Lower lobe of right lung (tissue), 2 donors: ENCODE measurements at regions not wholly inside any gene's neighbourhood (a gene's known extent, or its start where the extent isn't known, plus 50 kb on each side); places are given as distances from the start of the nearest gene placed in this dataset.

Experiments used
- ATAC-seq, 2 donors: fragments of 200-7000 bp; cut with Tn5 transposase; one replicate each; pipeline ENCODE4 v1.9.1; 2020 to 2022; ENCODE audit warnings: mild to moderate bottlenecking in 2 of 2, moderate library complexity in 2 of 2
- DNase-seq: peaks from one replicate; pipeline ENCODE4 v3.0.0-alpha.2; 2020
- H3K27ac ChIP-seq: fragments of 200-600 bp; one replicate; pipeline ENCODE4 v1.8.0; 2022
- H3K27me3 ChIP-seq: fragments of 200-600 bp; one replicate; pipeline ENCODE4 v1.8.0; 2022; ENCODE audit warnings: low read depth
- H3K36me3 ChIP-seq: fragments of 200-600 bp; one replicate; pipeline ENCODE4 v1.8.0; 2022; ENCODE audit warnings: mild to moderate bottlenecking
- H3K4me1 ChIP-seq: fragments of 200-600 bp; one replicate; pipeline ENCODE4 v1.8.0; 2022
- H3K4me3 ChIP-seq: fragments of 200-600 bp; one replicate; pipeline ENCODE4 v1.8.0; 2022; ENCODE audit warnings: mild to moderate bottlenecking
- H3K9me3 ChIP-seq: fragments of 200-600 bp; one replicate; pipeline ENCODE4 v1.8.0; 2022
- intact Hi-C: fragments of 100-400 bp; cut with DNase I; formaldehyde crosslinking; loops from one replicate; pipeline ENCODE4 v1.11.0; 2022
- TF ChIP-seq, protein P1 (sequence below): fragments of 200-600 bp; IDR thresholded peaks from one replicate; pipeline ENCODE4 v1.8.0; 2022; ENCODE audit warnings: antibody characterized with exemption, mild to moderate bottlenecking
- donor health status: DM: no; HTN: yes; CAD: no; lungs with severe emphysema.

DNA sequence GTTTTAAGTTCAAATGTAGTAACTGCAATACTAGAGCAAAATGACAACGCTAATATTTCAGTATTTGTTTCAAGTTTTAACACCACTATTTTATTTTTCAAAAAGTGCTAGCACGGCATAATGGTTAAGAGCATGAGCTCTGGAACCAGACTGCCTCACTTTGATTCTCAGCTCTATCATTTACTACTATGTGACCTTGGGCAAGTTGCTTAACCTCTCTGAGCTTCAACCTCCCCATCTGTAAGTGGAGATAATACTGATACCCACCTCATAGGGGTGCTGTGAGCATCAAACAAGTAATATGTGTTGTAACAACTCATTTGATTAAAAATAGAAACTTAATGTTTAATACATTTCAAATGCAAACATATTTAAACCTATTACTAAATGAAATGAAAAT, 115.4 kb upstream of the NPHP3 start:
- DNase-seq (no peak), ATAC-seq (no peak)
- Histone ChIP-seq H3K27me3 (no peaks in the 10 kb centered on the region), H3K27ac (no peak overlapping the region), H3K9me3 (no peaks in the 10 kb centered on the region), H3K4me3 (no peak overlapping the region), H3K36me3 (no peaks in the 10 kb centered on the region), H3K4me1 (no peaks in the 10 kb centered on the region)
- TF ChIP-seq, protein P1, sequence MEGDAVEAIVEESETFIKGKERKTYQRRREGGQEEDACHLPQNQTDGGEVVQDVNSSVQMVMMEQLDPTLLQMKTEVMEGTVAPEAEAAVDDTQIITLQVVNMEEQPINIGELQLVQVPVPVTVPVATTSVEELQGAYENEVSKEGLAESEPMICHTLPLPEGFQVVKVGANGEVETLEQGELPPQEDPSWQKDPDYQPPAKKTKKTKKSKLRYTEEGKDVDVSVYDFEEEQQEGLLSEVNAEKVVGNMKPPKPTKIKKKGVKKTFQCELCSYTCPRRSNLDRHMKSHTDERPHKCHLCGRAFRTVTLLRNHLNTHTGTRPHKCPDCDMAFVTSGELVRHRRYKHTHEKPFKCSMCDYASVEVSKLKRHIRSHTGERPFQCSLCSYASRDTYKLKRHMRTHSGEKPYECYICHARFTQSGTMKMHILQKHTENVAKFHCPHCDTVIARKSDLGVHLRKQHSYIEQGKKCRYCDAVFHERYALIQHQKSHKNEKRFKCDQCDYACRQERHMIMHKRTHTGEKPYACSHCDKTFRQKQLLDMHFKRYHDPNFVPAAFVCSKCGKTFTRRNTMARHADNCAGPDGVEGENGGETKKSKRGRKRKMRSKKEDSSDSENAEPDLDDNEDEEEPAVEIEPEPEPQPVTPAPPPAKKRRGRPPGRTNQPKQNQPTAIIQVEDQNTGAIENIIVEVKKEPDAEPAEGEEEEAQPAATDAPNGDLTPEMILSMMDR: no peak
- intact Hi-C loops: no loop called here

DNA sequence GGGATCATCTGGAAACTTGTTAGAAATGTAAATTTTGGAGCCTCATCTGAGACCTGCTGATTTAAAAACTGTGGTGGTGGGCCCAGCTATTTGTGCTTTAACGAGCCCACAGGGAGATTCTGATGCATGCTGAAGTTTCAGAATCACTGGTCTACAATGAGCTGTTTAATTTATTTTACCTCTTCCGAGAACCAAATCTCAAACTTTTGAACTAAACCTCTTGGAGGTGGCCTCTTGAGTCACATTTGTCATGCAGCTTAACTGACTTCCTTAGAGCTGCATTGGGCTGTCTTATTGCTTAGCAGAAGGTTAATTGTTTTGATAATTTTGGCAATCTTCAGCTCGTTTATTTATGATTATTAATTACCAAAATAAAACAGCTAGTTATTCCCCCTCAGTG, 112.1 kb upstream of the NPHP3 start:
- no peaks in the 10 kb centered on the region for H3K27me3 ChIP-seq
- TF ChIP-seq, protein P1: no peak
- no peak for ATAC-seq
- intact Hi-C loops: no loop called here
- H3K36me3 ChIP-seq: no peaks in the 10 kb centered on the region
- H3K9me3 ChIP-seq: no peaks in the 10 kb centered on the region
- H3K4me1 ChIP-seq: no peaks in the 10 kb centered on the region
- no peak overlapping the region for H3K4me3 ChIP-seq
- DNase-seq: no peak
- no peak overlapping the region for H3K27ac ChIP-seq

DNA sequence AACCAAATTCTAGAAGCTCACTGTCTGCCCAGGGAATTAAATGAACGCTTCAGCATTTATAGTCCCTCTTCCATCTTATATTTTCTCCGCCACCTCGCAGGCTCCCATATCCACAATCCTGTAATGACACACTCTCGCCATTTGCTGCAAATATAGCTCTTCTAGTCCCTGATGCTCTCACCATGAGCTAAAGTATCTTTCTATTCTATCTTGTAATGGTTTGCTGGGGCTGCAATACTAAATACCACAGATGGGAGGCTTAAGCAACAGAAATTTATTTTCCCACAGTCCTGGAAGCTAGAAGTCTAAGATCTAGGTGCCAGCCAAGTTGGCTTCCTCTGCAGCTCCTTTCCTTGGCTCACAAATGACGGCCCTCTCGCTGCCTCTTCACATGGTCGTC, 106.9 kb upstream of the NPHP3 start:
- DNase-seq (no peak), ATAC-seq (no peak)
- TF ChIP-seq, protein P1: no peak
- H3K4me1 ChIP-seq: no peaks in the 10 kb centered on the region
- no peaks in the 10 kb centered on the region for H3K36me3 ChIP-seq
- no peak overlapping the region for H3K4me3 ChIP-seq
- intact Hi-C loops: no loop called here
- H3K27me3 ChIP-seq: no peaks in the 10 kb centered on the region
- no peak overlapping the region for H3K27ac ChIP-seq
- H3K9me3 ChIP-seq: no peaks in the 10 kb centered on the region

DNA sequence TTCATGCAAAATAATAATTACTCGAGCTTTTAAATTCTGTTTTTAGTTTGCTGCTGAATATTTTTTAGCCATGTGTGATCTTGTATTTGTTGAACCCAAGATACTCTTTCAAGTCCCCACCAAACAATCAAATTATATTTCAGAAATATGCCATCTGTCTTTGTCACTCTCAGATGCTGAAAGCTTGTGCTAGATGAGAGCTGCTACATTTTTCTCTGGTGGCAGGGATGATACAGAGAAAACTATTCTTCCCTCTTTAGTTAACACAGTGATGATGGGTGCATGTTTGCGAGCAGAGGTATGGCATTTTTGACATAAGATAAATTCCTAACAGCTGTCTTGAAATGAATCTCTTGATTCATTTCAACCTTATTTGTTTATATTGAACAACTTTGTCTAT, 100.6 kb upstream of the NPHP3 start:
- Histone ChIP-seq H3K27ac (no peak overlapping the region), H3K4me1 (no peaks in the 10 kb centered on the region), H3K9me3 (no peaks in the 10 kb centered on the region), H3K36me3 (no peaks in the 10 kb centered on the region), H3K4me3 (no peak overlapping the region), H3K27me3 (no peaks in the 10 kb centered on the region)
- TF ChIP-seq, protein P1: no peak
- no peak for ATAC-seq
- DNase-seq: no peak
- intact Hi-C loops: no loop called here

DNA sequence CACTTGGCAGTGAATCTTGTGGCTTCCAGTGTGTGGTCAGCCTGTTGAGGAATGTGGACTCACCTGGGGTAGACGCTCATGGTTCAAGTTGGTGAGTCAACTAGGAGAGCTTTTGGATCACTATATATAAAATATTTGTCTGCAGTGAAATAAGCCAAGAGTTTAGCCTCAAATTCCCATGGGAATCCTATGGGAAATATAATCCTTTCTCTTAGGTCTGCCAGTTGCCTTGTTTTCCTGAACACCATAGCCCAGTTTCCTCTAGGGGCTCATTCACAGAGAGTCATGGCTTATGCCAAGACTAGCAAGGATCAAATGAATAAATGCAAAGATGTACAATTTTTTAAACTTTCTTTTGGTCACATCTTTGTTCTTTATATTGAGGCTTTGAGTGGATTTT, 100.1 kb upstream of the NPHP3 start:
- Histone ChIP-seq H3K27ac (no peak overlapping the region), H3K36me3 (no peaks in the 10 kb centered on the region), H3K4me3 (no peak overlapping the region), H3K9me3 (no peaks in the 10 kb centered on the region), H3K4me1 (no peaks in the 10 kb centered on the region), H3K27me3 (no peaks in the 10 kb centered on the region)
- TF ChIP-seq, protein P1: no peak
- no peak for ATAC-seq
- DNase-seq: no peak
- intact Hi-C loops: no loop called here

DNA sequence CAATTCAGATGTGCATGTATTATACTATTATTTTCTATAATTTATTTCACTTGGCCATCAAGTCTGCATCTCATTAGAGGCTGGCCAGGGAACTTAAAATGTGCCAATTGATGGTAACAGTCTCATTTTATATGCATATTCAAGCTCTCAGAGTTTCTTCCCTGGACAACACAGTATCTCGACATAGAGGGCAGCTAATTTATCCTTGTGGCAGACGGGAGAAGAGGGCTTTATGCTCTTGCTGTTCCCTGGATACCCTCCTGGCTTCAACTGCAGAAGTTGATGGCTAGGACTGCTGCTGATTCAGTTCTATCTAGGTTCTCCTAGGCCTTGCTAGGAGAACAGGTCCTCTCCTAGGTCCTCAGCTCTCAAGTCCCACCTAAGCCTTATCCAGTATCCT, 99.1 kb upstream of the NPHP3 start:
- H3K36me3 ChIP-seq: no peaks in the 10 kb centered on the region
- no peaks in the 10 kb centered on the region for H3K27me3 ChIP-seq
- H3K9me3 ChIP-seq: no peaks in the 10 kb centered on the region
- TF ChIP-seq, protein P1: no peak
- no peak overlapping the region for H3K27ac ChIP-seq
- ATAC-seq (no peak), DNase-seq (no peak)
- intact Hi-C loops: no loop called here
- no peaks in the 10 kb centered on the region for H3K4me1 ChIP-seq
- H3K4me3 ChIP-seq: no peak overlapping the region
